ENCODE measurements at regions not wholly inside any gene's neighbourhood (a gene's known extent, or its start where the extent isn't known, plus 50 kb on each side); places are given as distances from the start of the nearest gene placed in this dataset.

- peaks cover 24% of the 10 kb centered on the region for H3K4me1 ChIP-seq (ENCODE audit: insufficient read depth)
- H3K36me3 ChIP-seq (replicated peaks; ENCODE audit: insufficient read depth, low read depth) = no peaks in the 10 kb centered on the region
- no peaks in the 10 kb centered on the region for H3K79me2 ChIP-seq
- no peak for DNase-seq (ENCODE audit: low spot score)
- no peaks in the 10 kb centered on the region for H4K20me1 ChIP-seq (ENCODE audit: insufficient read depth, poor library complexity, severe bottlenecking)
- no peak overlapping the region for H2AFZ ChIP-seq
- H3K9me3 ChIP-seq (ENCODE audit: low read depth) = no peaks in the 10 kb centered on the region
- H3K4me3 ChIP-seq = no peak overlapping the region
- no peak for TF ChIP-seq CTCF (IDR thresholded peaks at IDR 0.05; ENCODE audit: poor library complexity)
- TF ChIP-seq EZH2phosphoT487 (IDR thresholded peaks at IDR 0.05; ENCODE audit: low read depth, severe bottlenecking, unreplicated experiment) = no peak
- no peak for TF ChIP-seq EZH2 (IDR thresholded peaks at IDR 0.05; ENCODE audit: borderline replicate concordance)
- H3K4me2 ChIP-seq = no peak overlapping the region
- no peaks in the 10 kb centered on the region for H3K9me2 ChIP-seq (replicated peaks; ENCODE audit: insufficient read depth)
- H3K27me3 ChIP-seq = no peaks in the 10 kb centered on the region
- WGBS (ENCODE audit: low lambda C conversion rate, missing lambda C conversion rate) = 96% methylated on average over 4 of the region's 4 CpGs
- H3K27ac ChIP-seq = no peak overlapping the region
Measured at GRCh38 chr2:217336694-217337093, 476.8 kb upstream of the TNP1 start.

GRCh38 chr2:217335341-217335966 is 475.6 kb upstream of the TNP1 start:
- H3K79me2 ChIP-seq = no peaks in the 10 kb centered on the region
- H3K27me3 ChIP-seq = no peaks in the 10 kb centered on the region
- WGBS (ENCODE audit: low lambda C conversion rate, missing lambda C conversion rate) = 68% methylated on average over 5 of the region's 5 CpGs
- H4K20me1 ChIP-seq (ENCODE audit: insufficient read depth, poor library complexity, severe bottlenecking) = no peaks in the 10 kb centered on the region
- no peak for TF ChIP-seq EZH2phosphoT487 (IDR thresholded peaks at IDR 0.05; ENCODE audit: low read depth, severe bottlenecking, unreplicated experiment)
- no peak for TF ChIP-seq EZH2 (IDR thresholded peaks at IDR 0.05; ENCODE audit: borderline replicate concordance)
- no peak for TF ChIP-seq CTCF (IDR thresholded peaks at IDR 0.05; ENCODE audit: poor library complexity)
- peak; percentile 54 for DNase-seq (ENCODE audit: low spot score)
- H3K9me2 ChIP-seq (replicated peaks; ENCODE audit: insufficient read depth) = no peaks in the 10 kb centered on the region
- peak overlapping the region; percentile 56 for H3K27ac ChIP-seq
- no peak overlapping the region for H3K4me2 ChIP-seq
- H3K4me1 ChIP-seq (ENCODE audit: insufficient read depth) = peaks cover 33% of the 10 kb centered on the region
- no peaks in the 10 kb centered on the region for H3K36me3 ChIP-seq (replicated peaks; ENCODE audit: insufficient read depth, low read depth)
- H3K9me3 ChIP-seq (ENCODE audit: low read depth) = no peaks in the 10 kb centered on the region
- no peak overlapping the region for H3K4me3 ChIP-seq
- H2AFZ ChIP-seq = no peak overlapping the region

- peak overlapping the region; percentile 55 for H3K27ac ChIP-seq
- no peaks in the 10 kb centered on the region for H3K27me3 ChIP-seq
- no peaks in the 10 kb centered on the region for H4K20me1 ChIP-seq (ENCODE audit: insufficient read depth, poor library complexity, severe bottlenecking)
- H3K9me3 ChIP-seq (ENCODE audit: low read depth) = no peaks in the 10 kb centered on the region
- no peak for TF ChIP-seq EZH2phosphoT487 (IDR thresholded peaks at IDR 0.05; ENCODE audit: low read depth, severe bottlenecking, unreplicated experiment)
- no peak for TF ChIP-seq CTCF (IDR thresholded peaks at IDR 0.05; ENCODE audit: poor library complexity)
- no peak for TF ChIP-seq EZH2 (IDR thresholded peaks at IDR 0.05; ENCODE audit: borderline replicate concordance)
- no peaks in the 10 kb centered on the region for H3K36me3 ChIP-seq (replicated peaks; ENCODE audit: insufficient read depth, low read depth)
- no peak for DNase-seq (ENCODE audit: low spot score)
- no peaks in the 10 kb centered on the region for H3K79me2 ChIP-seq
- H3K4me3 ChIP-seq = no peak overlapping the region
- H3K4me1 ChIP-seq (ENCODE audit: insufficient read depth) = peaks cover 33% of the 10 kb centered on the region
- no peak overlapping the region for H2AFZ ChIP-seq
- no peaks in the 10 kb centered on the region for H3K9me2 ChIP-seq (replicated peaks; ENCODE audit: insufficient read depth)
- no peak overlapping the region for H3K4me2 ChIP-seq
Measured at GRCh38 chr2:217334561-217334960, 474.7 kb upstream of the TNP1 start.
